GM12878 (cell line): ENCODE measurements at regions not wholly inside any gene's neighbourhood (a gene's known extent, or its start where the extent isn't known, plus 50 kb on each side); places are given as distances from the start of the nearest gene placed in this dataset.

Experiments
- E4F1 ChIP-seq: fragments of 450-650 bp; IDR thresholded peaks from 2 replicates; pipeline ENCODE4 v1.6.1; 2018; ENCODE audit warnings: borderline replicate concordance, mild to moderate bottlenecking; ENCODE audit not compliant: partially characterized antibody
- EZH2 ChIP-seq: IDR thresholded peaks from 2 replicates; pipeline ENCODE4 v1.6.1; 2012; ENCODE audit warnings: low read depth, mild to moderate bottlenecking, control low read depth, inconsistent platforms, low read length, borderline replicate concordance; ENCODE audit not compliant: control insufficient read depth

- no peak for TF ChIP-seq E4F1
- no peak for TF ChIP-seq EZH2
Measured at GRCh38 chr2:160737247-160737646, 243.6 kb upstream of the RBMS1 start.
